Caki2 (cell line): ENCODE measurements at regions not wholly inside any gene's neighbourhood (a gene's known extent, or its start where the extent isn't known, plus 50 kb on each side); places are given as distances from the start of the nearest gene placed in this dataset.
"Not testable (repeated sequence)": the region's sequence is repeated elsewhere in the genome, so short reads cannot be mapped to it uniquely, and the experiment has no call there.

Experiments used
- DNase-seq: peaks from one replicate; pipeline ENCODE4 v3.0.0-alpha.2; 2015; ENCODE audit warnings: low read depth
- in situ Hi-C: cut with HindIII; loops from 2 replicates; pipeline ENCODE4 v1.10.0; 2016; ENCODE audit warnings: low sequenced_read_pairs, low pct_unique_long_range_greater_than_20kb, mixed read lengths

GRCh38 chr12:30197392-30198057 lies 413.8 kb upstream of the TMTC1 start:
- peak; percentile 83 for DNase-seq
- in situ Hi-C loops, result no loop called here

GRCh38 chr12:30191696-30192455 lies 408.1 kb upstream of the TMTC1 start:
- in situ Hi-C loops, result no loop called here
- no peak for DNase-seq

- no peak for DNase-seq
- in situ Hi-C loops, result no loop called here
Measured at GRCh38 chr12:30188602-30189326, 405.0 kb upstream of the TMTC1 start.

- in situ Hi-C loops, result no loop called here
- DNase-seq, result no peak
Measured at GRCh38 chr12:30187426-30187825, 403.7 kb upstream of the TMTC1 start.

- DNase-seq, result no peak
- in situ Hi-C loops, result no loop called here
Measured at GRCh38 chr12:30181334-30181733, 397.6 kb upstream of the TMTC1 start.

- DNase-seq, result no peak
- in situ Hi-C loops, result no loop called here
Measured at GRCh38 chr12:30180602-30181001, 396.9 kb upstream of the TMTC1 start.

GRCh38 chr12:30178916-30179315 lies 395.2 kb upstream of the TMTC1 start:
- in situ Hi-C loops, result no loop called here
- DNase-seq, result no peak

GRCh38 chr12:30169839-30170591 lies 386.3 kb upstream of the TMTC1 start:
- in situ Hi-C loops, result no loop called here

GRCh38 chr12:30166006-30166795 lies 382.5 kb upstream of the TMTC1 start:
- in situ Hi-C loops, result no loop called here
- DNase-seq, result no peak

More at GRCh38 chr12:30169839-30170591, 386.3 kb upstream of the TMTC1 start:
- DNase-seq, result no peak

GRCh38 chr12:30164382-30165318 lies 380.9 kb upstream of the TMTC1 start:
- DNase-seq, result no peak
- in situ Hi-C loops, result no loop called here

GRCh38 chr12:30156833-30157232 lies 373.1 kb upstream of the TMTC1 start:
- DNase-seq, in situ Hi-C loops: not testable (repeated sequence)

- DNase-seq, result no peak
- in situ Hi-C loops, result no loop called here
Measured at GRCh38 chr12:30155001-30155730, 371.4 kb upstream of the TMTC1 start.

- in situ Hi-C loops, result no loop called here
- DNase-seq, result no peak
Measured at GRCh38 chr12:30153981-30154380, 370.2 kb upstream of the TMTC1 start.

- DNase-seq, result no peak
- in situ Hi-C loops, result no loop called here
Measured at GRCh38 chr12:30152705-30153104, 369.0 kb upstream of the TMTC1 start.

- in situ Hi-C loops, result no loop called here
- no peak for DNase-seq
Measured at GRCh38 chr12:30151831-30152230, 368.1 kb upstream of the TMTC1 start.

GRCh38 chr12:30146561-30146960 lies 362.8 kb upstream of the TMTC1 start:
- no peak for DNase-seq
- in situ Hi-C loops, result no loop called here
